GM12875 (cell line): ENCODE measurements at regions not wholly inside any gene's neighbourhood (a gene's known extent, or its start where the extent isn't known, plus 50 kb on each side); places are given as distances from the start of the nearest gene placed in this dataset.

ENCODE experiments used
- H3K4me3 ChIP-seq: one replicate; pipeline ENCODE4 v1.5.1; 2011; ENCODE audit warnings: low read depth, low read length, control low read depth
- TF ChIP-seq, protein P1 (sequence below): IDR thresholded peaks from 2 replicates; pipeline ENCODE4 v1.5.1; 2011; ENCODE audit warnings: low read depth, mild to moderate bottlenecking, control low read depth, inconsistent platforms, low read length, moderate library complexity, borderline replicate concordance; ENCODE audit not compliant: insufficient read depth

DNA sequence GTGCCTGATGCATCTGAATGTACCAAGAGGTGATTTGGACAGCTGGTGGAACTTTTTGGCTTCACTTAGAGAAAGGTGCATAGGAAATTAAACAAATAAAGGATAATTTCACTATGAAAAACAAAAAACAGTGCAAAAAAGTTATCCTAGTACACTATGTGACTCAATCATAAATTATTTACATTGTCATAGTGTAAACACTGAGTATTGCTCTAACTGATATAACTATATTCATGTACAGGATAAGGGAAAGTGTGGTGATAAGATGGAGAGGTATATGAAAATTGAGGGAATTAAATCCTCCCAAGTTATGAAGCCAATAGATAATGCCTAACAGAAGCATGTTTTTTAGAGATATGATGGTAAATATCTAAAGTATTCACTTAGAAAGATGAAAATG lies 50.2 kb upstream of the CPNE4 start:
- TF ChIP-seq, protein P1, sequence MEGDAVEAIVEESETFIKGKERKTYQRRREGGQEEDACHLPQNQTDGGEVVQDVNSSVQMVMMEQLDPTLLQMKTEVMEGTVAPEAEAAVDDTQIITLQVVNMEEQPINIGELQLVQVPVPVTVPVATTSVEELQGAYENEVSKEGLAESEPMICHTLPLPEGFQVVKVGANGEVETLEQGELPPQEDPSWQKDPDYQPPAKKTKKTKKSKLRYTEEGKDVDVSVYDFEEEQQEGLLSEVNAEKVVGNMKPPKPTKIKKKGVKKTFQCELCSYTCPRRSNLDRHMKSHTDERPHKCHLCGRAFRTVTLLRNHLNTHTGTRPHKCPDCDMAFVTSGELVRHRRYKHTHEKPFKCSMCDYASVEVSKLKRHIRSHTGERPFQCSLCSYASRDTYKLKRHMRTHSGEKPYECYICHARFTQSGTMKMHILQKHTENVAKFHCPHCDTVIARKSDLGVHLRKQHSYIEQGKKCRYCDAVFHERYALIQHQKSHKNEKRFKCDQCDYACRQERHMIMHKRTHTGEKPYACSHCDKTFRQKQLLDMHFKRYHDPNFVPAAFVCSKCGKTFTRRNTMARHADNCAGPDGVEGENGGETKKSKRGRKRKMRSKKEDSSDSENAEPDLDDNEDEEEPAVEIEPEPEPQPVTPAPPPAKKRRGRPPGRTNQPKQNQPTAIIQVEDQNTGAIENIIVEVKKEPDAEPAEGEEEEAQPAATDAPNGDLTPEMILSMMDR: no peak
- H3K4me3 ChIP-seq: no peak overlapping the region

DNA sequence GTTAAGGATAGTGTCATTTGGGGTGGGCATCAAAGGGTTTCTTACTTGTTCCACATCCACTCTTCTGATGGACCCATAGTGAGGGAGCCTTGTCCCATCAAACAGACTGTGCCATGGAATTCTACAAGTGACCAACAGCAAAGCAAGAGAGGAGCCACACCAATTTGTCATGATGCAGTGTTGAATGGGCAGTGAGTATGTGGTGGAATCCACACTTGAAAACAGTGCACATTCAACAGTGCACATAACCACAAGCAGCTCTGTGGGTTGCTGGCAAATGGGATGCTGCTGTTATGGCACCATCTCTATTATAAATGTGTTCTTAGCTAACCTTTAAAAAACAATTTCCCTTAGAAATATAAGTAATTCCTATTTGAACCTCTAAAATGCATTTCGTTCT lies 52.5 kb upstream of the CPNE4 start:
- no peak overlapping the region for H3K4me3 ChIP-seq
- TF ChIP-seq, protein P1: no peak

DNA sequence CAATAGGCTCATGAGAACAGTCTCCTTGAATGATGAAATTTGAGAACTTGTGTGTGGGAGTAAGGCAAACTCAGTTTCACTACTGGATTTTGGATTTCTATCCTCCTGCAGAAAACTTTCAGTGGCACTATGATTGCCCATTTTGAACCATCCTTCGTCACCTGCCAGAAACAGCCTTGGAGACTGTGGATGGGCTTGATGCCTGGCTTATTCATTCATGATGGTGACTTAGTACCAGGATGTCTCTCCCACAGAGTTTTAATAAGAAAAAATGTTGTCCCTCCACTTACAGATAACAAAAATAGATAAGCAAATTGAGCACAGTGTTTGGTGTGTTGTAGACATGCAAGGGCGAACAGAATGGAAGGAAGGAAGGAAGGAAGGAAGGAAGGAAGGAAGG lies 53.5 kb upstream of the CPNE4 start:
- TF ChIP-seq, protein P1: no peak
- H3K4me3 ChIP-seq: no peak overlapping the region

DNA sequence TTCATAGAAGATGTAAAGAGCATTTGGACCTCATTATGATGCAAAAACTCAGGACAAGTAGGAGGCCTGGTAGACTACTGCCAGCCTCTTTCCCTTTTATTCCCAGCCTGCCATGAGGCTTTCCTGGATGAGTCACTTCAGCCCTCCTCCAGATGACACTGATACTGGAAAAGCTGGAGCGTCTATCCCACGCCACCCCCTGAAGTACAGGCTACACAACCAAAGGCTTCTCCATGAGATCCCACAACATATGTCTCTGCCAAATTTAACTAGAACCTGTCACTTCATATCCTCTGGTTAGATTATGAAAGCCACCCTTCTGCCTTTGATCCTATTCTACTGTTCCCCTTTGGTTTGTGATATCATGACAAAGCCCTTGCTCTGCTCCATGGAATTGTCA lies 56.1 kb upstream of the CPNE4 start:
- no peak overlapping the region for H3K4me3 ChIP-seq
- TF ChIP-seq, protein P1: no peak

DNA sequence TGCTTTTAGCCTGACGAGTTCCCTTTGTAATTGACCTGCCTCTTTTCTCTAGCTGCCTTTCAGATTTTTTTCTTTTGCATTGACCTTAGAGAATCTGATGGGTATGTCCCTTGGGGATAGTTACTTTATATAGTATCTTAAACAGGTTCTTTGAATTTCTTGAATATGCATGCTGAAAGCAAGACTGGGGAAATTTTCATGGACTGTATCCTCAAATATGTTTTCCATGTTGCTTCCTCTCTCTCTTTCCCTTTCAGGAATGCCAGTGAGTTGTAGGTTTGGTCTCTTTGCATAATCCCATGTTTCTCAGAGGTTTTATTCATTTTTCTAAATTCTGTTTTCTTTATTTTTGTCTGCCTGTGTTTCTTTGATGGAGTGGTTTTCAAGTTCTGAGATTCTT lies 81.8 kb upstream of the CPNE4 start:
- no peak overlapping the region for H3K4me3 ChIP-seq
- TF ChIP-seq, protein P1: no peak

DNA sequence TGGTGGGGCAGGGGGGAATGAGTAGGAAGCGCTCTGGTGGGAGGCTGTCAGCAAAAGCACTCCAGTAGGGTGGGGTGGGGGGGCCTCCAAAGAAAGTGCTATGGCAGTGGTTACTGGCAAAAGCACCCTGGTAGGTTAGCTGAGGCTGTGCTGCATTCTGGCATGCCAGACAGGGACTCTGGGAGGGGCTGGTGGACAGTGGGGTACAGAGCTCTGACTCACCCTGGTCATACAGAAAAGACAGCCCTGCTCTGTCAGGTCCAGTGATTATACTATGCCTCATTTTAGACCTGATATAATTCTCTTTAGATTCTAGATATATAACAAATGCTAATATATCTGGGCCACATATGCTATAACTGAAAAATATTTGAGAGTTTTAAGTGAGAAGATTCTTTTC lies 82.8 kb upstream of the CPNE4 start:
- TF ChIP-seq, protein P1: no peak
- no peak overlapping the region for H3K4me3 ChIP-seq

DNA sequence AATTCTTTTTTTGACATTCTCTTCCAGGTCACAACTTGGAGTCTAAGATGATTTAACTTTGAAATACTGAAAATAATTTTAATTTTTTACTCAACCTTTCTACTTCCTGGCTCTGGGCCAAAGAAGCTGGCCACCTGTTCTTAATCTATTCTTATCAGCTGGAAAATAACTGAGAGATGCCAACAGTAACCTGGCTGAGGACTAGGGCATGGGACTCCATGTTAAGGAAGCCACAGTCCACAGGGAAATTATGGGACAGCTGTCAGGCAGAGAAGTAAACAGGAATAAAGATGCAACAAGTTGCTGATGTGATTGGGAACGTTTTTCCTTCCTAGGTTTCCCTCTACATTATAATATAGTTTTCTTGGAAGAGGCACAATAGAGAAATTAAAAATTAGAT lies 84.7 kb upstream of the CPNE4 start:
- TF ChIP-seq, protein P1: no peak
- H3K4me3 ChIP-seq: no peak overlapping the region
